GM12878 (cell line): ENCODE measurements at regions not wholly inside any gene's neighbourhood (a gene's known extent, or its start where the extent isn't known, plus 50 kb on each side); places are given as distances from the start of the nearest gene placed in this dataset.

Source experiments
- ATAC-seq: fragments of 200-7000 bp; cut with Tn5 transposase; 3 replicates; pipeline ENCODE4 v1.9.1; 2020; ENCODE audit warnings: mild to moderate bottlenecking, moderate library complexity
- BruUV-seq: library from RNA; stranded (reverse); fragments of 400-500 nt; replicated peaks from 2 replicates; lab custom pipeline; 2021; lab: Mats Ljungman, UMichigan
- CTCF ChIA-PET: fragments of 300-600 bp; sonication (Branson Sonifier 250); formaldehyde crosslinking; extraction: SDS; loops from one replicate; lab custom pipeline; 2021; ENCODE audit warnings: inconsistent platforms; lab: Yijun Ruan, JAX
- POLR2A ChIA-PET: fragments of 350-600 bp; formaldehyde crosslinking; extraction: SDS; loops from one replicate; lab custom pipeline; 2021; ENCODE audit warnings: inconsistent platforms; lab: Charles Lee
- RAD21 ChIA-PET: fragments of 300-600 bp; sonication (Branson Sonifier 250); formaldehyde crosslinking; loops from one replicate; lab custom pipeline; 2023; ENCODE audit warnings: antibody characterized with exemption; ENCODE audit not compliant: unreplicated experiment; lab: Charles Lee
- SMC1A ChIA-PET: fragments of 300-600 bp; sonication (Branson Sonifier 250); formaldehyde crosslinking; loops from one replicate; lab custom pipeline; 2023; ENCODE audit not compliant: unreplicated experiment, uncharacterized antibody; lab: Charles Lee
- DNase-seq: peaks from one replicate; pipeline ENCODE4 v3.0.0-alpha.2; 2011; ENCODE audit warnings: low read depth, low spot score
- FAIRE-seq: peaks from 3 replicates; lab custom pipeline; 2011; peaks lifted over from hg19 to GRCh38; lab: Jason Lieb, UNC
- H2AFZ ChIP-seq: 2 replicates; pipeline ENCODE4 v1.6.0; 2011; ENCODE audit warnings: low read depth, low read length, control low read depth; ENCODE audit not compliant: control insufficient read depth
- H3K27ac ChIP-seq: 2 replicates; pipeline ENCODE4 v1.5.1; 2011; ENCODE audit warnings: control low read depth; ENCODE audit not compliant: control insufficient read depth, insufficient read depth
- H3K27me3 ChIP-seq, 2 experiments: replicated peaks in 1 of 2; 2 replicates each; pipeline versions ENCODE4 v1.6.0 to v1.6.1; 2011; ENCODE audit warnings: low read length in 1 of 2; ENCODE audit not compliant: control insufficient read depth in 2 of 2, insufficient read depth in 2 of 2
- H3K36me3 ChIP-seq, 2 experiments: 2 replicates each; pipeline ENCODE4 v1.5.1; 2011; ENCODE audit warnings: low read length in 1 of 2; ENCODE audit not compliant: control insufficient read depth in 2 of 2, insufficient read depth in 2 of 2
- H3K4me1 ChIP-seq: 2 replicates; pipeline ENCODE4 v1.6.1; 2011; ENCODE audit warnings: mild to moderate bottlenecking, low read length, moderate library complexity, mixed read lengths; ENCODE audit not compliant: control insufficient read depth, insufficient read depth
- H3K4me2 ChIP-seq: 2 replicates; pipeline ENCODE4 v1.6.0; 2011; ENCODE audit warnings: control low read depth; ENCODE audit not compliant: control insufficient read depth, insufficient read depth
- H3K4me3 ChIP-seq: fragments of 200-600 bp; sonication (generic); 2 replicates; pipeline ENCODE4 v1.5.1; 2016
- H3K79me2 ChIP-seq: 2 replicates; pipeline ENCODE4 v1.6.0; 2011; ENCODE audit warnings: low read length; ENCODE audit not compliant: control insufficient read depth, insufficient read depth
- H3K9ac ChIP-seq: 2 replicates; pipeline ENCODE4 v1.8.0; 2011; ENCODE audit warnings: low read length, control low read depth, mixed read lengths; ENCODE audit not compliant: control insufficient read depth, insufficient read depth
- H3K9me3 ChIP-seq: replicated peaks from 3 replicates; pipeline ENCODE4 v1.5.1; 2011; ENCODE audit warnings: mild to moderate bottlenecking, low read length; ENCODE audit not compliant: control insufficient read depth, insufficient read depth
- H4K20me1 ChIP-seq: 2 replicates; pipeline ENCODE4 v1.6.0; 2011; ENCODE audit not compliant: control insufficient read depth, insufficient read depth
- BRCA1 ChIP-seq: IDR thresholded peaks from 2 replicates; pipeline ENCODE4 v1.6.1; 2011; ENCODE audit warnings: low read depth, low read length, improper control_type of control experiment
- CEBPB ChIP-seq, 2 experiments: fragments of 150-350 bp in 1 of 2; IDR thresholded peaks; 2 replicates each; pipeline ENCODE4 v1.6.1; 2012 to 2014; ENCODE audit warnings: low read depth in 2 of 2, low read length in 2 of 2, borderline replicate concordance in 1 of 2, inconsistent platforms in 1 of 2
- CREM ChIP-seq: IDR thresholded peaks from 2 replicates; pipeline ENCODE4 v1.6.1; 2014; ENCODE audit warnings: antibody characterized with exemption, low read depth
- FOXM1 ChIP-seq: IDR thresholded peaks from 2 replicates; pipeline ENCODE4 v1.6.1; 2012; ENCODE audit warnings: low read depth, mild to moderate bottlenecking, inconsistent platforms, low read length, moderate library complexity
- MEF2A ChIP-seq: IDR thresholded peaks from 2 replicates; pipeline ENCODE4 v1.6.1; 2011; ENCODE audit warnings: low read depth, mild to moderate bottlenecking, low read length, moderate library complexity; ENCODE audit not compliant: insufficient read depth
- RAD21 ChIP-seq: IDR thresholded peaks from 2 replicates; pipeline ENCODE4 v1.6.1; 2011; ENCODE audit warnings: mild to moderate bottlenecking, low read depth, low read length, moderate library complexity; ENCODE audit not compliant: insufficient read depth
- RAD51 ChIP-seq: fragments of 450-650 bp; IDR thresholded peaks from 2 replicates; pipeline ENCODE4 v1.6.1; 2016; ENCODE audit warnings: moderate library complexity, mild to moderate bottlenecking, inconsistent platforms
- SMC3 ChIP-seq: IDR thresholded peaks from 2 replicates; pipeline ENCODE4 v1.6.1; 2011; ENCODE audit warnings: low read length, improper control_type of control experiment, borderline replicate concordance
- WGBS: methylation state at CpG from one replicate; pipeline ENCODE4 v1.1.6; 2016; ENCODE audit warnings: low lambda C conversion rate; ENCODE audit not compliant: insufficient replicate concordance, insufficient coverage; ENCODE audit errors: missing lambda C conversion rate; 5-methylcytosine and 5-hydroxymethylcytosine counted together
- in situ Hi-C: fragments of 300-500 bp; cut with MboI; formaldehyde crosslinking; loops from 9 replicates; pipeline ENCODE4 v1.14.3; 2018; ENCODE audit warnings: mixed read lengths
- intact Hi-C: fragments of 100-400 bp; cut with micrococcal nuclease; formaldehyde crosslinking; loops from one replicate; pipeline ENCODE4 v1.14.2; 2022; ENCODE audit not compliant: unreplicated experiment
- TF ChIP-seq, protein P1 (sequence below), 3 experiments: IDR thresholded peaks in 2 of 3; conservative IDR thresholded peaks in 1 of 3; 2 replicates each; pipeline ENCODE4 v1.5.1; 2011; ENCODE audit warnings: low read depth in 3 of 3, low read length in 3 of 3, mild to moderate bottlenecking in 3 of 3, control low read depth in 2 of 3, moderate library complexity in 2 of 3, inconsistent platforms in 1 of 3, mixed read lengths in 1 of 3; ENCODE audit not compliant: control insufficient read depth in 2 of 3, insufficient read depth in 1 of 3; ENCODE audit errors: extremely low read depth in 1 of 3

DNA sequence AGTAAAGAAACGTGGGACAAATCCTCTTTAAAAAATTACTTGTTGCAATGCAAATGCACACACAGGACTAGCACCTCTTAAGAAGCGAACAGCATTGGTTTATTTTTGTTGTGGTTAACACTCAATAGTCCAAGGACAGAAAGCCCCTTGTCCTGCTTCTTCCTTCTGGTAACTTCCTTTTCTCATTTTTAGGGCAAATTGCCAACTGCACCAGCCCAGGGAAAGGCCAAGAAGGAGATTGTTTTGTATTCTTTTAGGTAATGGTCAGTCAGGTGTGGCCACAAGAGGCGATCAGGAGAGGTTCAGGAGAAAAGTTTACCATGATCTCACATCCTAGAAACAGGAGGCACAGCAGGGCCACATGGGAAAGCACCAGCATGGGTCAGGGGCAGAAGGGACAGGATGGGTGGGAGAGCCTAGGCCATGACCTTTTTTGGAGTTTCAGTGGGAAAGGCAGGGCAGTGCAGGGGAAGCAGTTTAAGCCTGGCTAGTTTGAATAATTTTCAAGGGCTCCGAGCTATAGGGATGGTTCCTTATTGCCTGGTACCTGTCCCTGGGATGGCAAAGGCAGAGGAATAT, 73.0 kb downstream of the CHRNA1 start (continued):
- TF ChIP-seq CREM: no peak

DNA sequence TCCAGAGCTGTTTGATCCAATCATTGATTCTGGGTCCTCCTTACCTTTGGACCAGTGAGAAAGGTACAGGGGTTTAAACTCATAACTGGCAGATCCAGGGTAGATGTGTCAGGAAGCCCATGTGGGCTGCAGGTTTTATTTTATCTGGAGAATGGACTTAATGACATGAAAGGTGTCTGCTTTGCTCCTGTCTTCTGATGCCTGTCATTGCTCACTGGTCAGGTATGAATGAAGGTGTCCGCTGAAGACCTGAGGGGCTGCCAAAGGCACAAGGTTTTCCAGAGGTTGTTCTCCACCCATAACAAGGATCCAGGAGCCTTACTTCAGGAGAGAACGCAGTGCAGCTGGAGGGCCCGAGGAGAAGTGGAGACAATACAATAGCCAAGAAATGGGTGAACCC, 74.2 kb downstream of the CHRNA1 start:
- RAD21 ChIA-PET: interaction anchor here (1.6 to 15.0 kb wide), 6 partner anchors 55 to 228 kb away, joined by 3 to 294 read pairs (median 30); partner anchors contain the start of gene WIPF1
- POLR2A ChIA-PET: no interaction called here
- no peak for ATAC-seq

DNA sequence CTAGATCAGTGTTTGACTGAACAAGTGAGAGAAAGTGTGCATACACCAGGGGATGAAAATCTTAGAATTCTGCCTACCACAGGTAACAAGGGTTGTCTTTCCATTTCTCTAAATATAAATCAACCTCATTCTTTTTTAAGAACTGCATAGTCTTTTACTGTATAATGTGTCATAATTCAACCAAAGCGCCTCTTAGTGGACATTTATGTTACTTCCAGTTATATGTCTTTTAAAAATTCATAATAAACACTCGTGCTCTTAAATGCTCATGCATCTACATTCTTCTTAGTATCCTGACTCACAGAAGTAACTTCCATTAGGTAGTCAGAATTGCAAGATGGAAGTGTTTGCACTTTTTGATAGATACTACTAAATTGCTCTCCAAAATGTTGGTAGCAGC, 76.2 kb downstream of the CHRNA1 start:
- WGBS: 21% methylated on average over 2 of the region's 2 CpGs
- no peak for FAIRE-seq
- ChIA-PET CTCF (interaction anchor here (0.6 to 17.3 kb wide), 41 partner anchors 8 to 450 kb away, joined by 3 to 534 read pairs (median 6); partner anchors contain the start of gene WIPF1), RAD21 (interaction anchor here (0.6 to 15.0 kb wide), 15 partner anchors 8 to 227 kb away, joined by 3 to 294 read pairs (median 4); partner anchors contain the start of gene WIPF1), SMC1A (interaction anchor here (0.6 to 17.5 kb wide), 24 partner anchors 10 to 226 kb away, joined by 3 to 537 read pairs (median 8); partner anchors contain the start of gene WIPF1), POLR2A (interaction anchor here (0.5 to 4.4 kb wide), 4 partner anchors 46 to 92 kb away, joined by 3 to 30 read pairs (median 4); no protein-coding TSS in a partner anchor)
- in situ Hi-C loops (loop anchor here (25.0 kb wide), 1 partner anchor 101 kb away; the partner anchor contains the start of gene WIPF1), intact Hi-C loops (loop anchor here (1.0 to 2.0 kb wide), 3 partner anchors 83 to 225 kb away; no protein-coding TSS in a partner anchor)
- H3K79me2 ChIP-seq: no peaks in the 10 kb centered on the region
- DNase-seq: no peak
- no peak overlapping the region for H3K4me2 ChIP-seq
- peak; percentile 70 for ATAC-seq
- H3K4me1 ChIP-seq: peaks cover 2% of the 10 kb centered on the region
- peaks cover 0 to 2% of the 10 kb centered on the region in 2 experiments; a peak in 1 of 4 replicates for H3K27me3 ChIP-seq
- no TSS peak for BruUV-seq
- H2AFZ ChIP-seq: no peak overlapping the region
- H4K20me1 ChIP-seq: no peaks in the 10 kb centered on the region
- no peak overlapping the region for H3K9ac ChIP-seq
- no peak overlapping the region for H3K4me3 ChIP-seq
- H3K36me3 ChIP-seq: no peaks in the 10 kb centered on the region
- H3K27ac ChIP-seq: no peak overlapping the region
- no peaks in the 10 kb centered on the region; the same call in 2 of the 3 replicates for H3K9me3 ChIP-seq
- TF ChIP-seq, protein P1, sequence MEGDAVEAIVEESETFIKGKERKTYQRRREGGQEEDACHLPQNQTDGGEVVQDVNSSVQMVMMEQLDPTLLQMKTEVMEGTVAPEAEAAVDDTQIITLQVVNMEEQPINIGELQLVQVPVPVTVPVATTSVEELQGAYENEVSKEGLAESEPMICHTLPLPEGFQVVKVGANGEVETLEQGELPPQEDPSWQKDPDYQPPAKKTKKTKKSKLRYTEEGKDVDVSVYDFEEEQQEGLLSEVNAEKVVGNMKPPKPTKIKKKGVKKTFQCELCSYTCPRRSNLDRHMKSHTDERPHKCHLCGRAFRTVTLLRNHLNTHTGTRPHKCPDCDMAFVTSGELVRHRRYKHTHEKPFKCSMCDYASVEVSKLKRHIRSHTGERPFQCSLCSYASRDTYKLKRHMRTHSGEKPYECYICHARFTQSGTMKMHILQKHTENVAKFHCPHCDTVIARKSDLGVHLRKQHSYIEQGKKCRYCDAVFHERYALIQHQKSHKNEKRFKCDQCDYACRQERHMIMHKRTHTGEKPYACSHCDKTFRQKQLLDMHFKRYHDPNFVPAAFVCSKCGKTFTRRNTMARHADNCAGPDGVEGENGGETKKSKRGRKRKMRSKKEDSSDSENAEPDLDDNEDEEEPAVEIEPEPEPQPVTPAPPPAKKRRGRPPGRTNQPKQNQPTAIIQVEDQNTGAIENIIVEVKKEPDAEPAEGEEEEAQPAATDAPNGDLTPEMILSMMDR (IDR thresholded peaks at IDR 0.05 in 2 of 3, conservative IDR thresholded peaks at IDR 0.05 in 1 of 3; ENCODE audit: control insufficient read depth in 2 of 3, extremely low read depth in 1 of 3, insufficient read depth in 1 of 3, low read depth in 3 of 3, low read length in 3 of 3): peak; percentile 26 to 56 (median 42); a peak in 5 of 6 replicates
- TF ChIP-seq FOXM1 (no peak), SMC3 (peak; percentile 66; the same call in 1 of the 2 replicates), RAD21 (peak; percentile 50; the same call in 1 of the 2 replicates)

More for the DNA sequence above, 74.2 kb downstream of the CHRNA1 start:
- FAIRE-seq (no peak), DNase-seq (no peak)
- H4K20me1 ChIP-seq: no peaks in the 10 kb centered on the region
- intact Hi-C loops: no loop called here
- no peaks in the 10 kb centered on the region for H3K36me3 ChIP-seq
- H3K27me3 ChIP-seq: no peaks in the 10 kb centered on the region; a peak in 1 of 4 replicates
- H3K4me3 ChIP-seq: no peak overlapping the region
- no TSS peak for BruUV-seq
- no peak for TF ChIP-seq RAD51
- no peak for TF ChIP-seq MEF2A
- TF ChIP-seq CEBPB (IDR thresholded peaks at IDR 0.05; ENCODE audit: borderline replicate concordance in 1 of 2, low read depth in 2 of 2, low read length in 2 of 2): no peak
- no peak for TF ChIP-seq BRCA1
- SMC1A ChIA-PET: interaction anchor here (1.9 to 17.5 kb wide), 5 partner anchors 9 to 228 kb away, joined by 8 to 537 read pairs (median 92); partner anchors contain the start of gene WIPF1
- no peak overlapping the region for H2AFZ ChIP-seq
- in situ Hi-C loops: loop anchor here (5.0 to 25.0 kb wide), 2 partner anchors 103 to 228 kb away; partner anchors contain the start of gene WIPF1
- H3K4me2 ChIP-seq: no peak overlapping the region
- WGBS: 72% methylated on average over 3 of the region's 3 CpGs
- H3K9me3 ChIP-seq: no peaks in the 10 kb centered on the region; the same call in 2 of the 3 replicates
- no peaks in the 10 kb centered on the region; the same call in 1 of the 2 replicates for H3K4me1 ChIP-seq
- CTCF ChIA-PET: interaction anchor here (0.6 to 17.3 kb wide), 11 partner anchors 8 to 478 kb away, joined by 3 to 534 read pairs (median 9); partner anchors contain the start of gene WIPF1
- H3K9ac ChIP-seq: no peak overlapping the region
- H3K79me2 ChIP-seq: no peaks in the 10 kb centered on the region
- H3K27ac ChIP-seq: no peak overlapping the region
